Retinal pigment epithelial cell (primary cell): ENCODE measurements at regions not wholly inside any gene's neighbourhood (a gene's known extent, or its start where the extent isn't known, plus 50 kb on each side); places are given as distances from the start of the nearest gene placed in this dataset.

Experiments
- DNase-seq: peaks from one replicate; pipeline ENCODE4 v3.0.0-alpha.2; 2010; ENCODE audit warnings: low read depth
- H3K4me3 ChIP-seq: 2 replicates; pipeline ENCODE4 v1.5.1; 2011; ENCODE audit warnings: mild to moderate bottlenecking, low read length, control low read depth, moderate library complexity
- CTCF ChIP-seq: conservative IDR thresholded peaks from 2 replicates; pipeline ENCODE4 v1.5.1; 2011; ENCODE audit warnings: low read depth, low read length, control low read depth, inconsistent platforms

GRCh38 chr7:85424298-85424697 is 237.4 kb upstream of the SEMA3D start:
- H3K4me3 ChIP-seq = no peak overlapping the region
- no peak for DNase-seq
- no peak for TF ChIP-seq CTCF

- no peak for TF ChIP-seq CTCF
- no peak for DNase-seq
- H3K4me3 ChIP-seq = no peak overlapping the region
Observed at GRCh38 chr7:85423209-85423895, 236.5 kb upstream of the SEMA3D start.

- H3K4me3 ChIP-seq = no peak overlapping the region
- no peak for TF ChIP-seq CTCF
- DNase-seq = no peak
Observed at GRCh38 chr7:85415743-85416142, 228.9 kb upstream of the SEMA3D start.

GRCh38 chr7:85413718-85414117 is 226.9 kb upstream of the SEMA3D start:
- TF ChIP-seq CTCF = no peak
- no peak overlapping the region for H3K4me3 ChIP-seq
- DNase-seq = no peak

DNA sequence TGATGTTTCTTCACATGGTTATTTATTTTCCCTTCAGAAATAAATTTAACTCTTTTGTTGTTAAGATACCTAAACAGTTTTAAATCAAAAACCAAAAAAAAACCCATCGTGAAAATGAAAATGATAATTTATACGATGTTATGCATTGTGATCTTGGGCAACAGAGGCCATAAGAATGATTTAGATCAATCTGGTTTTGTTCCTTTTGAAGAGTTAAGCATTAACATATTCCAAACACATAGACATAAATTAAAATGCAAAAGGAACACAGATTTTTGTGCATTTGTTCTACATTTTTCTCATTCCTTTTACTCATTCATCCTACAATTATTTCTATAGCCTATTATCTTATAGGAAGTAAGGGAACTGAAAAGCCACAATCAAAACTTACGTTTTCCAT is 226.1 kb upstream of the SEMA3D start:
- no peak overlapping the region for H3K4me3 ChIP-seq
- no peak for DNase-seq
- no peak for TF ChIP-seq CTCF

DNA sequence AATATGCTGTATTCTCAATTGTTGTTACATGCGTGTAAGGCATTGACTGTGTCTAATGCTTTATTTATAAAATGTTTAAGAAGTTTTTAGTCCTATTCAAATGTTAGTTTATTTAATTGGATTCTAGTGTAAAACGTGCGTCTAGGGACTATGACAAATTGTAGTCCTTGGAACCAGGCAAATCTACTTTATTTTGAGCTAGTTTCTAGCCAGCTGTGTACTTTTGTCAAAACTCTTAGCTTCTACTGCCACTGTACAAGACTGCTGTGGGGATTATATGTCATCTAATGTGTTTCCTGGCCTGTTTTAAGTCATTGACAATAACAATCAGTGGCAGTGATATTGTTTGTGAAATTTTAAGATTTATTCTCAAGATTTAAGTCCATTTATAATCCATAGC is 220.5 kb upstream of the SEMA3D start:
- no peak for DNase-seq
- no peak for TF ChIP-seq CTCF
- no peak overlapping the region for H3K4me3 ChIP-seq
